Astrocyte (in vitro differentiated cells and primary cell): ENCODE measurements at regions not wholly inside any gene's neighbourhood (a gene's known extent, or its start where the extent isn't known, plus 50 kb on each side); places are given as distances from the start of the nearest gene placed in this dataset.

Experiments
- CTCF ChIP-seq: IDR thresholded peaks from 2 replicates; pipeline ENCODE4 v1.5.1; 2011; ENCODE audit warnings: low read depth, mild to moderate bottlenecking, inconsistent platforms, low read length, moderate library complexity; ENCODE audit not compliant: insufficient read depth
- EZH2 ChIP-seq: IDR thresholded peaks from 2 replicates; pipeline ENCODE4 v1.6.1; 2012; ENCODE audit warnings: mild to moderate bottlenecking, low read length, inconsistent platforms; ENCODE audit not compliant: insufficient read depth

- TF ChIP-seq CTCF, result no peak
- no peak for TF ChIP-seq EZH2
These were observed 103.0 kb upstream of the PLPPR5 start for GRCh38 chr1:99107680-99108079.
